Dedifferentiated amniotic fluid mesenchymal stem cell (primary cell): ENCODE measurements at regions not wholly inside any gene's neighbourhood (a gene's known extent, or its start where the extent isn't known, plus 50 kb on each side); places are given as distances from the start of the nearest gene placed in this dataset.
A peak's percentile ranks its signal among the peaks of the same experiment; 100 is the strongest.

ENCODE experiments used
- DNase-seq: peaks from one replicate; pipeline ENCODE4 v3.0.0-alpha.2; 2016; ENCODE audit errors: extremely low spot score

DNA sequence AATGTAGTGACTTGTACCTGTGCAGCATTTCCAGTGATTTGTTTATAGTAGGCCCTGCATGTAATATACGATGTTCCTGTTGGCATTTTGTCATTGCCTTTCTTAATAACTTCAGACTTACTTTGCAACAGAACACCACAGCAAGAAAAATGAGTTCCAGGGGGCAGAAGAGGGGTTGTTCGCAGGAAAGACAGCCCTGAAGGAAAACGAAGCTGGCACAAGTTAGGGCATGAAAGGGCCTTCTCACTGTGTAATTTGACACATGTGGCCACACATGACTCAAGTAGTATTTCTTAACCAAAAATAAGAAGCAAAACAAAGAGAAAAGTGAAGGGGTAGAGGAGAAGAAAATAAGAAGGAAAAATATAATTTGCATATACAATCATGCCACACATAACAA lies 265.8 kb upstream of the SMIM31 start:
- DNase-seq, result no peak

DNA sequence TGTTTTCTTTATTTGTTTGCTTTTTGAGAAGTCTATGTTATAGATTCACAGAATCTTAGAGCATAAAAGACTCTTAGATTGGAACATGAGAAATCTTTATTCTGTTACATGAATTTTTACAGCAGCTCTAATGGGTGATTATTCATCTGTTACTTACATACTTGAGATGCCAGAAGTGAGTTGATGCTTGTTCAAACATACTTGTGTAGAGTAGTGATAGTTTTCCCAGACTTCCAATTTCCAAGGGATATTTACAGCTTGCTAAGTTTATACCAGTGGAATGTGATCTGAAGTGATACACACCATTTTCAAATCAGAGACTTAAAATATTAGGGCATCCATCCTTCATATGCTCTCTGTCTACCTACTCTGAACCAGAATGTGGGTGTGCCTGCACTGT lies 252.9 kb upstream of the SMIM31 start:
- DNase-seq, result no peak

DNA sequence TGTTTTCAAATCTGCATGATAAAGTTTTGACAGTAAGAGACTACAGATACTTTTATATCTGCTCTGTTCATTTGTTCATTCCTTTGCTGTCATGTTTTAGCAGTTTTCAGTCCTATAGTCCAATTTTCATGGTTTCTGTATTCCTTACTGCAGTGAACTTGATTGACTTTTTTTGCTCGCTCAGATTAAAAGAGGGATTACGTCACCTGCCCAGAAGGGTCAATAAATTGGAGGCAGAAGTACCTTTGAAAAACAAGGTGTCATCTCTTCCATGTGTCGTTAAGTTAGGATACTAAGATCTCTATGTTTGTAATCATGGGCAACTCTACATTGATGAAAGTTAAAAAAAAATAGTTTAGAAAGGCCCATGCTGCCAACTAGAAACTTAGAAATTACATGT lies 250.1 kb upstream of the SMIM31 start:
- no peak for DNase-seq

DNA sequence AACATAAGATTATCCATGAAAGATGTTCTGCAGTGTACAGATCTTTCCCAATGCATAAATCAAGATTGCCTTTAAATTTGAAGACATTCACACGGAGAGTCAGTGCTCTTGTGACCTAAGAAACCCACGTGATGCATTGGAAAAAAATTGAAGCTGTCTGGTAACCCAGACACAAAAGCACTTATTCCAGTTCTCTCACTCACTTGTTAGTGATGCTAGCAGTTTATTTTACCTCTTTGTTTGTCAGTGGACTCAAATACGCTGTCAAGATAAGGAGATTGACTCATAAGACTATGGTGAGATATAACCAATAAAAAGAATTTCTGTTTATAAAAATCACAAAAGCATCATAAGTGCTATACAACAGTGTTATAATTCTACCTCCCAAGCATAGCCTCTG lies 245.8 kb upstream of the SMIM31 start:
- no peak for DNase-seq

DNA sequence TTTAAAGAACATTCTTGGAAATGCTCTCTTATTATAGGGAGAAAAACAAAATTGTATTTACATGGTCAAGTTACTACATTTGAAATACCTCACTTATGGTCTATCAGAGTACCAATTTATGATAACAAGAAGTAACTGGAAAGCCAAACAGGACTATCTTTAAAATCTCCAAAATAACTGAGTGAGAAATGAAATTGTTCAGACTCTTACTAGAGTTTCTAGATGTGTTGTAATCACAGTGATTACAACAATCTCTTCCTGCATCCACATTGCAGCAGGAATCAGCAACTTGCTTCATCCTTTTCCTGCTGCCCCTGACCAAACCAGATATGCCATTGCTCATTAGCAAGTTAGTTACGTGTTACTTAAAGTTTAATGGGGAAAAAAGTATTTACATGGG lies 245.2 kb upstream of the SMIM31 start:
- DNase-seq, result no peak

DNA sequence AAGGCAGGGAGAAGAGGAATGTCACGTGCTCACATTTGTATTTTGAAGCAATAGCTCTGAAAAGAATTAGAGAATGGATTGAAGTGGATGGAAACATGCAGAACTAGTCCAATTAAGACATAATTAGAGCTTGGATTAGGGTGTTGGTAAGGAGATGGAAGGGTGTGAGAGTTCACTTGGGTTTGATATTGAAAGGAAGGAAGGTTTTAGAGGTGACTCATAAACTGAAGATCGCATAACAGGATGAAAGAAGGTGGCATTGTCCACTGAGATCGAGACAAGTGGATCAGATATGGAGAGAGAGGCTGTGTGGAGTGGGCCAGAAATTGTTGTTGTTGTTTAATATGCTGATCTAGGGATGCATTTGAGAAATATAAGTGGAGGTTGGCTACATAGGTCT lies 244.0 kb upstream of the SMIM31 start:
- DNase-seq, result no peak

DNA sequence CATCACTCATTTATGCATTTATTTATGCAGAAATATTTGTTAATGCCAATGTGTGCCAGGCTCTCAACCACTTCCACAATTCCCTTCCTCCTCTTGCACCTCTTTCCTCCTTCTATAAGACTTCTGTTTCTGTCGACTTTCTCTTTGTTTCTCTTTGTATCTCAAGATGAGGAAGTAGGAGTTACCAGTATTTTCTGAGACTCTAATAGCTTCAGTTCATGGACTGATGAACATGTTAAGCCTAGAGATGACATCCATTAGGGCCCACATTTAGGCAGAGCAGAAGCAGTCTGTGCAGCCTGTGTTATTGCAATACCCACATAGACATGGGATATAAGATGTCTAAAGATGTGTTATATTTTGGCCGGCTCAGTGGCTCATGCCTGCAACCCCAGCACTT lies 241.8 kb upstream of the SMIM31 start:
- DNase-seq, result no peak

DNA sequence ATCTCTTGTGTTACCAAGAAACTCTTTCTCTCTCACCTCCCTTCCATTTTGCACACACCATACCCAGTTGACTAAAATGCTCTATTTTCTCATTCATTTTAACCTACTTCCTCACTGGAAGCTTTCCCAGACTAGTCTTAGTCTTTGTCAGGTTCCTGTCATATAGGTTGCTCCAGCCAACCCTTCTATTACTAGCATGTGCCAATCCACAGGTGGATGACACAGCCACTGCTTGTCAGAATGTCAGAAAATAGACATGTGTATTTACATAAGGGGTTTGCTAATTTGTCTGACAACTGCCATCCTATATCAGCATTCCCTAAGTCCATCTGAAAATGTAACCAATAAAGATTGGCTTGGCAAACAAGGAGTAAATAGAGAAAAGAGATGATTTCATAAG lies 239.2 kb upstream of the SMIM31 start:
- DNase-seq, result no peak

DNA sequence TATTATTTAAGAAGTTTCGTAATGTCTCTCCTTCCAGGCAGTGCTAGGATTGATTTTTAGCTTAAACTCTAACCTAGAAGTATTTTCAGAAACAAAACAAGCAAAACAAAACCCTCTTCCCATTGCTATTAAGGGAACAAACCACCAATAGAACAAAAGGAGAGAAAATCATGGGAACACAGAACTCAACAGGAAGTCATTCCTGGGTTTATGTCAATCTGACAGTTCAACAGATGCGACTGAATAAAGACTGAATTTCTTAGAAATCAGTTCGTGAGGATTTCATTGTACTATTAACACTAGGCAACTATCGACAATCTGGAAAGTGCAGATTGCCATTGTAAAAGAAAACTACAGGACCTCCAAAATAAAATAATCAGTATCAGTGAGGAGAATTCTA lies 229.1 kb upstream of the SMIM31 start:
- DNase-seq, result no peak

DNA sequence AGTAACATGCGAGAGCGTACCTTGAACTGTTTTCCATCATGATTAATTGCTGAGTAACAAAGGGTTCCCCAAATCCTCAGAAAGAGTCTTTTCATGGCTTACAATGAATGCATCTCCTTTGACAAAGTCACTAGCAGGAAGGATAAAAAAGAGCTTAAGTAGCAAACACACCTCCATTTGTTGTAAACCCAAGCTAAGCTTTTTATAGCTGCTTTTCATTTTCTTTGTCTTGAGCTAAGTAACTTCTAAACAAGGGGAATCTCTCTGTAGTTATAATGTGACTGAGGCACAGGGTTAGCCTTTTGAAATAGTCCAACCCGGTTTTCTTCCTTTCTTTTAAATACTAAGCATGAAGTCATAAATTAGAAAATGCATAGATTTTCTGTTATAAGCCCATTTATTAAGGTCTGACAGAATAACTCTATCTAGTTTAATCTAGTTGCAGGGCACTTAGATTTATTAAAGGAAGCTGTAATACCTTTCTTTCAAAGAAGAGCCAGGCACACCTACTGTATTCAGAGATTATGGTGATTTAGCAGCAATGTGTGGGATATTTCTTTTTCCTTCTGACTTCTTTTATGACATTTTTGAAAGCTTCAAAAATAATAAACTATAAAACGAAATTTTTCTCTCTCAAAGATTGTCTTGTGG lies 226.9 kb upstream of the SMIM31 start:
- DNase-seq, result no peak

DNA sequence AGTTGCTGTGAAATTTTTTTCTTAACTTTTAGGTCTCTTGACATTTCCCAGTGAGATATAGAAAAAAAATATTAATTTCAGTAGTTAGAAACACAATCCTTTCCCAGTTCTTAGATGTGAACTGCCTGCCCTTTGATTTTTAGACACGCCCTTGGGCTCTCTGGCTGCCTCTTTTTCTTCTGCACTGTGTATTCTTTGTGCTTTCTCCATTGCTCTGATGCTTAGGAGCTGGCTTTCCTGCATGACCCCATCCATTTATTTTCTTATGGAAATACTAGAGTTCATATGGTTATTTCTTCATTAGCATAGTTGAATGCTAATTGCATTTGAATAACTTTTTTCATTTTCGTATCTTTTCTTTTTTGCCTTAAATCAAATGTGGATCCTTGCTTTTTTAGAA lies 224.9 kb upstream of the SMIM31 start:
- DNase-seq, result no peak

DNA sequence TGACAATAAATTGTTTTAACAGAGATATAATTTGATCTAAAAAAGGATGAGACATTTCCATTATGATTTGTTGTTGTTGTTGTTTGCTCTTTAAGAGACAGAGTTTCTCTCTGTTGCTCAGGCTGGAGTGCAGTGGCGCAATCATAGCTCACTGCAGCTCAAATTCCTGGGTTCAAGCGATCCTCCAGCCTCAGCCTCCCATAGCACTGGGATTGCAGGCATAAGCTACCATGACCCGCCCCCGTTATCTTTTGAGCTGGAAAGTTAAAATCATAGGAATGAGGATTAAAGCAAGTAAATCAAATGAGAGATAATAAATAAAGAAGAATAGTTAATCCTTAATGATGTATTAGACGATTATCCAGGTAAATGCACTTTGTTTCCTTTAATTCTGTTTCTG lies 224.4 kb upstream of the SMIM31 start:
- DNase-seq, result no peak

DNA sequence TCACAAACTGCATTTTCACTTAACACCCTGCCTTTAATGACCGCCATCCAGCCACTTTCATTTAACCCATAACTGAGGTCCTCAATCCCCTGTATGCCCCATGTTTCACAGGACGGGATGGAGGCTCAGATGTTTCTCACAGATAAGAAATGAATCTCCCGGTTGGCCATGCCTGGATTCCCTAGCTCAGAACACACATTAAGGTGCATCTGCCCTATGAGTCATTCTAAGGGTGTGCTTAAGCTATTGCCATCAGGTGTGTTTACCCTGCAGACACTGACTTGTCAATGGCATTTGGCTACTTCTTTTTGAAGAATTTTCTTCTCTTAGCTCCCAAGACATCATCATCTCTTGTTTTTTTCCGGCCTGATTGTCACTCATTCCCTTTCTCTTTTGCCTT lies 222.6 kb upstream of the SMIM31 start:
- DNase-seq, result no peak

DNA sequence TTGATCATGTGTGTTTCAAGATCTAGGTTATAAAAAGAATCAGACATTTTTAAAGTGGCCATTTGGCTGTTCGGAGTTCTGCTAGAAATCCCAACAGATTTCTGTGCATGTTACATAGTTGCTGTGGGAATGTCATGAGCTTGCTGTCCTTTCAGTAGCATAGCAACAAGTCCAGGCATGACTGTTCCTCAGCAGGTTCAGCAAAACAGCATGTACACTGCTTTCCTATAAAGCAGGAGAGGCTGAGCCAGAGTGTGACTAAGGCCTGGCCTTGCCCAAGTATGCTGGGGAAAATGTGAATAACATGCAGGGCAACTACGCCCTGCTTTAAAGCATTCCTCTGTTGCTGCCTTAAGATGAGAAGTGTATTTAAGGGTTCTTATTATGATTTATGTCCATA lies 217.1 kb upstream of the SMIM31 start:
- DNase-seq, result peak; percentile 25

DNA sequence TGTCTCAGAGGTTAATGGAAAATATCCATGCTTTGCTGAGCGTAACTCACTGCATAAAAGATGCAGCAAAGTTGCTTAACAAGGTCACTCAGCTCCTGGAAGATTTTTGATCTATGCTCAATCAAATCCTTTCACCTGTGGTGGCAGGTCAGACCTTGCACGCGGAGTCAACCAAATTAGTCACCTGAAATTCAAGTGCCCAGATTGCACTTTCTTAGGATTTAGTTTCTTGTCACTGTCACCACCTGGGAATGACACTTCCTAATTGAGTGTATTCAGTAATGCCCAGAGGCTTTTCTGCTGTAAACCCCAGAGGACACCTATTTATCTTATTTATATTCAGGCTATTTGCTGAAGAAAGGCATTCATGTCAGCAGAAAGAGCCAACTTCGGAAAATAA lies 215.8 kb upstream of the SMIM31 start:
- no peak for DNase-seq

DNA sequence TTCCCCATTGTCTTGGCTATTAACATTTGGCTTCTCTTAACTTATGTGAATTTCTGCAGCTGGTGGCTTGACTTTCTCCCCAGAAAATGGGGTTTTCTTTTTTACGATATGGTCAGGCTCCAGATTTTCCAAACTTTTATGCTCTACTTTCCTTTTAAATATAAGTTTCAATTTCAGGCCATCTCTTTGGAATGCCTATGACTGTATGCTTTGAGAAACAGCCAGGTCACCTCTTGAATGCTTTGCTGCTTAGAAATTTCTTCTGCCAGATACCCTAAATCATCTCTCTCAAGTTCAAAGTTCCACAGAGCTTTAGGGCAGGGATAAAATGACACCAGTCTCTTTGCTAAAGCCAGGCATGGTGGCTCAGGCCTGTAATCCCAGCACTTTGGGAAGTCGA lies 212.9 kb upstream of the SMIM31 start:
- DNase-seq, result no peak

DNA sequence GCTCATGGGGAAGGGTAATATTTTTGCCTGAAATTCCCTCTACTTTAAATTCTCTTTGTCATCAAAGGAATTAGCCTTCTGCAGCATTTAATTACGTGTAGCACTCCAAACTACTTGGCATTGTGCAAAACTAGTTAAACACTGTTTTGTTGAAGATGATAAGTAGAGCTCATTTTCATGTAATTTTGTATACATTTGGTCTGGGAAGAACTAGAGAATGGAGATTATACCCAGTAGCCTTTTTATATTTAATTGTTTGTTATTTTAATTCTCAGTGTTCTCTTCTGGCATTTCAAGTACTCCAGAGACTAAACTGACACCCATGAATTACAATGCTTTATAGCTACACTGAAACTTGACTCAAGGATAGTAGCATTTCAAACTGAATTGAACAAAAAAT lies 211.5 kb upstream of the SMIM31 start:
- DNase-seq, result no peak

DNA sequence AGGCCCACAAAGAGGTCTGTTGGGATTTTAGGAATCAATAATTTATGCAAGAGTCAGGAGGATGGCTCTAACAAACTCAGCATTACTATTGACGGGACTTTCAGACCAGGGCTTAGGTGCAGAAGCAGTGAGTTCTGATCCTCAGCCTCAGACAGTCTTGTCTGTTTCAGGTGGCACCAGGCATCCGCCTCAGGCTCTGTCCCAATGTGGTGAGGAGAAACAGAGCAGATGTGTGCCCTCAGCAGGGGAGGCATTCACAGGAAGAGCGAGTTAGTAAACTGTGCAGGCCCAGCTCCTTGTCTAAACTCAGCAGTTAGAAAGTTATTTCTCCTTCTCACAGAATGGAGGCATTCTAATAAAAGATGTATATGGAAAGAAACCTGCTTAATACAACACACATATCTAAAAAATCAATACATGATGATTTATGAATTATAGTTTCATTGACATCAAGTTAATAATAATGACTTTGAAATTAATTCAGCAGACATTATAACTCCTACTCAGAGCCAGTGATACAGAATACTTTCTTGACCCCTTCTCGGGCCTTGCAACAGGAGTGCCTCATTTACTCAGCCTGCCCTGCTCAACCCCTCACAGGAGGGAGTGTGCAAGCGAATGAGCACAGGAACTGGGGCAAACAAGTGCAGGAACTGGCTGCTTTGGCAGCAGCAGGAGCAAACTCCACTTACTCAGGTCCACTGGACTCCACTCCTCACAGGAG lies 202.8 kb upstream of the SMIM31 start:
- no peak for DNase-seq

DNA sequence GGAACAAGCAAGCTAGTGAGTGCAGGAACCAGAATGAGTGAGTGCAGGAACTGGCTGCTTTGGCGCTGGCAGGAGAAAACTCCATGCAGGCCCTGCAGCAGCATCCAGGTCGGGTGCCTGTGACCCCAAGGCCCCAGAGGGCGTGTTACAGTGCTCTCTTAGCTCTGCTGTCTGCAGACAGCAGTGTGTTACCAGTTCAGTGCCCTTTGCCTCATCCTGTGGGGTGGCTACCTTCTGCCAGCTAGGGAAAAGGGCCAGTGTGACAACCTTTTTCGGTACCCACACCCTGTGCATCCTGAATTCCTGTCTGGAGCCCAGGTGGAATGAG lies 202.3 kb upstream of the SMIM31 start:
- DNase-seq, result no peak

DNA sequence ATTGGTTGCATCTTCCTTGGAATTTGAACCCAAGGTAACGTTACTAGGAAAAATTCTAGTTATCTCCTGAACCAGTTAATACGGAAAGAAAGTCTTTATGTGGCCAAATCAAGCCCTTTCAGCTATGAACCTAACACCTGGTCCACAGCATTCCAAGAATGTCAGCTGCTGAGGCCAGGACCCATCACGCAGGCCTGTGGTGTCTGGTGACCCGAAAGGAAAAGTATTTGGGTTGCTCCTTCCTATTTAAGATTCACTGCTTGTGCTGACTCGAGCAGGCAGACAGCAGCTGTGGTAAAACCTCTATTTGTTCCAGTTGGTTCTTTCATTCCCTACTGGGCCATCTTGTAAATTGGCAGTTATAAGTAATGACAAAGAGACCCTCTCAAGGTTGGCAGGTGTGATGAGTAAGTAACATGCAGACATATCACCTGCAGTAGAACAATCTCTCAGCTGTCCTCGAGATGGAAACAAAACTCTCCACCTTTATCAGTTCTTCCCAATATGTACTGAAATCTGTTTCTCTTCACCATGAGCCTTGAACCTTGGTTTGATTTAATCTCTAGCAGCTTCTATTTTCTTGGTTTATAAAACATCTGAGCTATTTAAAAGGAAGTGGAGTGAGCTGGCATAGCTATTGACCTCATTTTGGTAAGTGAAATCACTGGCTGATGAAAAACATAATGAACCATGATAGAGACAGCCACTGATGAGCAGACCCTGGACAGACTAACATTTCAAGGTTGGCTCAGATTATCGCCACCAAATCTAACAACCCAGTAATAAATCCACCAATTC lies 182.1 kb upstream of the SMIM31 start:
- DNase-seq, result no peak

DNA sequence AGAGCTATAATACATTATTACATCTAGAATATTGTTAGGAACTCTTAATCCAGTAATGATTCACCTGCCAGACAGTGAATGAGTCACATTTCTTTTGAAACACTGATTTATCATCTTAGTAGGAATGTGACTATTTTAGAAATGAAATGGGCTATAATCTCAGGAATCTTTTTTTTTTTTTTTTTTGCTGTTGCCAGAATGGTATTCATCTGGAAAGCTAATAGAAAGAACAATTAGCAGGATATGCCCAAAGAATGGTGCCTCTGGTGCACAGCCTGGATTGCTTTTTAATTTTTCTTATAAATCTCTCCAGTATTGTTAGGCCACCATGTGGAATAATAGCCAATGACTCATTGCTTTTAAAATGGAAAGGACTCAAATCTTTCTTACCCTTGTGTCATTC lies 181.1 kb upstream of the SMIM31 start:
- DNase-seq, result no peak

DNA sequence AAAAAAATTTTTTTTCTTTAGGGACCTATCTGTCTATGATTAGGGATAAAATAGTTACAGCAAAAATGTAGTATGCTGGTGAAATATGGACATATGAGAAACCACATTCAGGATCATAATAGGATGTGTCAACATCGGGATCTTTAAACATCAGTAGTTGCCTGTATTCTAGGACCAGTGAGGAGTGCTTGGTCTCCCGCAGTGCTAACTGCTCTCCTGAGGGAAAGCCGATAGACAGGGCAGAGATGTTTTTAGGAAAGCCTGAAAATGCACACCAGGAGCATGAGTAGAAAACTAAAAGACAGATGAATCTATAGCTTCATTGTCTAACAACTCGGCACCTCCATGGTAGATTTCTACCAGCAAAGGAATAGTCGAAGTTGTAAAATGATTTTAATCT lies 178.1 kb upstream of the SMIM31 start:
- DNase-seq, result no peak

DNA sequence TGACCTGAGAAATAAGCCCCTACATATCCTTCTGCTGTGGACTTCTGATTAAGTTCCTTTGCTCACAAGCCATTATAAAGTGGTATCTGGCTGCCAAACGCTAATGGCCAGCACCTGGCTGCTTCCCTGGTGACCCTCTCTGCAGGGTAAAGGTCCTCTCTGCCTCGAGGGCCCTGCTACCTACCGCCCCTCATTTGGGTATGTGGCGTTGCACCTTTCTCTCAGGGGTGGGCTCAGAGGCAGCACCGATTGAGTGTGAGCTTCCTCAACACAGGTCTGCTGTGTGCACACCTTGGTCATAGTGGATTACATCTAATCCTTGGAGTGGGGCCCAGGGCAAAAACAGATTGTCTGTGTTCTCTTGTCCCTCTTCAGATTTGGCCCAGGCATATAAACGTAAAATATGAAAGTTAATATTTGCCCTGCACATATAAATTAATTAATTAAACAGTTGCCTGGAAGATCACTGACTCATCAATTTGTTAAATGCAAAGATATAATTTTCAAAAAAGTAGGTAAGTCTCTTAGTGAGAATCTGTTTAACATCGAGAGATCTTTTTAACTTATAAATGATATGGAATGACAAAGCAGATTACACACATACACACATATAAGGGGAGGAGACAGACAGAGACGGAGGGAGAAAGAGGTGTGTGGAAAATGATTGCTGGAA lies 174.5 kb upstream of the SMIM31 start:
- DNase-seq, result no peak
